CD4-positive, alpha-beta T cell (primary cell): ENCODE measurements at regions not wholly inside any gene's neighbourhood (a gene's known extent, or its start where the extent isn't known, plus 50 kb on each side); places are given as distances from the start of the nearest gene placed in this dataset.

Source experiments
- ATAC-seq: fragments of 200-7000 bp; cut with Tn5 transposase; one replicate; pipeline ENCODE4 v1.10.0; 2022; ENCODE audit warnings: mild to moderate bottlenecking; ENCODE audit not compliant: poor library complexity
- CTCF ChIA-PET: fragments of 350-600 bp; sonication (Branson Sonifier 250); formaldehyde crosslinking; loops from one replicate; lab custom pipeline; 2021; ENCODE audit warnings: antibody characterized with exemption, inconsistent platforms; lab: Charles Lee
- POLR2A ChIA-PET: fragments of 350-600 bp; sonication (Branson Sonifier 250); formaldehyde crosslinking; loops from one replicate; lab custom pipeline; 2021; ENCODE audit warnings: antibody characterized with exemption, inconsistent platforms; lab: Charles Lee
- DNase-seq, 14 experiments: peaks; one replicate each; pipeline ENCODE4 v3.0.0-alpha.2; 2013 to 2020; ENCODE audit warnings: mixed read lengths in 2 of 14
- H3K27ac ChIP-seq, 2 donors: one replicate each; pipeline versions ENCODE4 v1.5.1 to v1.7.0; 2013; ENCODE audit warnings: low read length in 2 of 2, low read depth in 1 of 2, mild to moderate bottlenecking in 1 of 2
- H3K27me3 ChIP-seq, 2 experiments: 1 replicate in 1 of 2; 2 replicates in 1 of 2; pipeline versions ENCODE4 v1.6.1 to v1.7.0; 2013; ENCODE audit warnings: low read length in 2 of 2, control low read depth in 1 of 2, mild to moderate bottlenecking in 1 of 2, moderate library complexity in 1 of 2; ENCODE audit not compliant: insufficient read depth in 2 of 2, control insufficient read depth in 1 of 2
- H3K36me3 ChIP-seq: one replicate; pipeline ENCODE4 v1.6.1; 2013; ENCODE audit warnings: low read length, control low read depth; ENCODE audit not compliant: insufficient read depth
- H3K4me1 ChIP-seq: one replicate; pipeline ENCODE4 v1.6.1; 2013; ENCODE audit warnings: low read length, control low read depth; ENCODE audit not compliant: insufficient read depth
- H3K4me3 ChIP-seq: one replicate; pipeline ENCODE4 v1.5.1; 2013; ENCODE audit warnings: mild to moderate bottlenecking, low read length, moderate library complexity
- H3K9me3 ChIP-seq, 2 experiments: 1 replicate in 1 of 2; 2 replicates in 1 of 2; pipeline versions ENCODE4 v1.6.1 to v1.7.0; 2013; ENCODE audit warnings: low read length in 2 of 2, mild to moderate bottlenecking in 2 of 2, control low read depth in 1 of 2, moderate library complexity in 1 of 2; ENCODE audit not compliant: control insufficient read depth in 1 of 2, insufficient read depth in 1 of 2
- H3K27ac Mint-ChIP-seq: one replicate; pipeline ENCODE4 v1.8.0; 2020; ENCODE audit warnings: mixed read lengths
- H3K27me3 Mint-ChIP-seq: one replicate; pipeline ENCODE4 v1.8.0; 2021; ENCODE audit warnings: mixed read lengths
- H3K36me3 Mint-ChIP-seq: one replicate; pipeline ENCODE4 v1.8.0; 2021; ENCODE audit warnings: low read depth, mixed read lengths
- H3K4me1 Mint-ChIP-seq: one replicate; pipeline ENCODE4 v1.8.0; 2021; ENCODE audit warnings: low read depth, mixed read lengths
- H3K4me3 Mint-ChIP-seq: one replicate; pipeline ENCODE4 v1.8.0; 2020; ENCODE audit warnings: mild to moderate bottlenecking, mixed read lengths
- H3K9me3 Mint-ChIP-seq: one replicate; pipeline ENCODE4 v1.8.0; 2020; ENCODE audit warnings: mixed read lengths
- intact Hi-C, 2 experiments: fragments of 100-400 bp; cut with DNase I in 1 of 2; cut with micrococcal nuclease in 1 of 2; formaldehyde crosslinking; loops; one replicate each; pipeline versions ENCODE4 v1.15.1 to v1.9.0; 2023 to 2025; cut with DNase I, micrococcal nuclease
- TF ChIP-seq, protein P1 (sequence below): fragments of 200-600 bp; IDR thresholded peaks from one replicate; pipeline ENCODE4 v1.8.0; 2022; ENCODE audit warnings: antibody characterized with exemption, mild to moderate bottlenecking

- peaks cover 0 to 2% of the 10 kb centered on the region in 2 experiments for H3K27me3 ChIP-seq
- no peak overlapping the region for H3K4me3 ChIP-seq
- Mint-ChIP-seq H3K4me3 (no peak overlapping the region), H3K4me1 (no peaks in the 10 kb centered on the region), H3K9me3 (peaks cover 14% of the 10 kb centered on the region), H3K27me3 (no peaks in the 10 kb centered on the region), H3K36me3 (no peaks in the 10 kb centered on the region), H3K27ac (no peak overlapping the region)
- CTCF ChIA-PET, result no interaction called here
- TF ChIP-seq, protein P1, sequence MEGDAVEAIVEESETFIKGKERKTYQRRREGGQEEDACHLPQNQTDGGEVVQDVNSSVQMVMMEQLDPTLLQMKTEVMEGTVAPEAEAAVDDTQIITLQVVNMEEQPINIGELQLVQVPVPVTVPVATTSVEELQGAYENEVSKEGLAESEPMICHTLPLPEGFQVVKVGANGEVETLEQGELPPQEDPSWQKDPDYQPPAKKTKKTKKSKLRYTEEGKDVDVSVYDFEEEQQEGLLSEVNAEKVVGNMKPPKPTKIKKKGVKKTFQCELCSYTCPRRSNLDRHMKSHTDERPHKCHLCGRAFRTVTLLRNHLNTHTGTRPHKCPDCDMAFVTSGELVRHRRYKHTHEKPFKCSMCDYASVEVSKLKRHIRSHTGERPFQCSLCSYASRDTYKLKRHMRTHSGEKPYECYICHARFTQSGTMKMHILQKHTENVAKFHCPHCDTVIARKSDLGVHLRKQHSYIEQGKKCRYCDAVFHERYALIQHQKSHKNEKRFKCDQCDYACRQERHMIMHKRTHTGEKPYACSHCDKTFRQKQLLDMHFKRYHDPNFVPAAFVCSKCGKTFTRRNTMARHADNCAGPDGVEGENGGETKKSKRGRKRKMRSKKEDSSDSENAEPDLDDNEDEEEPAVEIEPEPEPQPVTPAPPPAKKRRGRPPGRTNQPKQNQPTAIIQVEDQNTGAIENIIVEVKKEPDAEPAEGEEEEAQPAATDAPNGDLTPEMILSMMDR, result no peak
- H3K9me3 ChIP-seq, result peaks cover 4 to 6% of the 10 kb centered on the region in 2 experiments
- H3K27ac ChIP-seq, result no peak overlapping the region
- POLR2A ChIA-PET, result no interaction called here
- intact Hi-C loops, result no loop called here
- DNase-seq (no peak), ATAC-seq (no peak)
- no peaks in the 10 kb centered on the region for H3K4me1 ChIP-seq
- H3K36me3 ChIP-seq, result no peaks in the 10 kb centered on the region
These were observed 133.2 kb downstream of the CBLN1 start for GRCh38 chr16:49148410-49148809.

- no peaks in the 10 kb centered on the region for H3K4me1 ChIP-seq
- Mint-ChIP-seq H3K9me3 (peaks cover 9% of the 10 kb centered on the region), H3K27me3 (no peaks in the 10 kb centered on the region), H3K4me1 (no peaks in the 10 kb centered on the region), H3K4me3 (no peak overlapping the region), H3K27ac (no peak overlapping the region), H3K36me3 (no peaks in the 10 kb centered on the region)
- no peaks in the 10 kb centered on the region for H3K36me3 ChIP-seq
- POLR2A ChIA-PET, result no interaction called here
- ATAC-seq (no peak), DNase-seq (no peak)
- intact Hi-C loops, result no loop called here
- no peaks in the 10 kb centered on the region for H3K27me3 ChIP-seq
- H3K4me3 ChIP-seq, result no peak overlapping the region
- TF ChIP-seq, protein P1, result no peak
- no peak overlapping the region for H3K27ac ChIP-seq
- H3K9me3 ChIP-seq, result peaks cover 4 to 6% of the 10 kb centered on the region in 2 experiments
- CTCF ChIA-PET, result no interaction called here
These were observed 141.0 kb downstream of the CBLN1 start for GRCh38 chr16:49140618-49141017.

GRCh38 chr16:49130397-49130796 lies 151.2 kb downstream of the CBLN1 start:
- no peaks in the 10 kb centered on the region for H3K9me3 ChIP-seq
- intact Hi-C loops, result no loop called here
- no peak overlapping the region for H3K27ac Mint-ChIP-seq
- TF ChIP-seq, protein P1, result no peak
- no peaks in the 10 kb centered on the region for H3K4me1 ChIP-seq
- H3K36me3 ChIP-seq, result no peaks in the 10 kb centered on the region
- ChIA-PET CTCF (no interaction called here), POLR2A (no interaction called here)
- peaks cover 2% of the 10 kb centered on the region for H3K9me3 Mint-ChIP-seq
- no peaks in the 10 kb centered on the region for H3K27me3 Mint-ChIP-seq
- H3K4me1 Mint-ChIP-seq, result no peaks in the 10 kb centered on the region
- DNase-seq (no peak), ATAC-seq (no peak)
- H3K27me3 ChIP-seq, result no peaks in the 10 kb centered on the region
- H3K36me3 Mint-ChIP-seq, result no peaks in the 10 kb centered on the region
- no peak overlapping the region for H3K27ac ChIP-seq
- H3K4me3 Mint-ChIP-seq, result no peak overlapping the region
- no peak overlapping the region for H3K4me3 ChIP-seq
